Neuronal stem cell (in vitro differentiated cells): ENCODE measurements at regions not wholly inside any gene's neighbourhood (a gene's known extent, or its start where the extent isn't known, plus 50 kb on each side); places are given as distances from the start of the nearest gene placed in this dataset.

ENCODE experiments used
- DNase-seq: peaks from one replicate; pipeline ENCODE4 v3.0.0-alpha.2; 2013; ENCODE audit warnings: low spot score
- H2AFZ ChIP-seq: one replicate; pipeline ENCODE4 v1.6.1; 2013; ENCODE audit warnings: mild to moderate bottlenecking, low read length, inconsistent platforms
- H2AK5ac ChIP-seq: 2 replicates; pipeline ENCODE4 v1.6.1; 2013; ENCODE audit warnings: low read depth, mild to moderate bottlenecking, inconsistent platforms, low read length, moderate library complexity, mixed read lengths
- H2BK120ac ChIP-seq: 2 replicates; pipeline ENCODE4 v1.6.1; 2013; ENCODE audit warnings: low read depth, mild to moderate bottlenecking, inconsistent platforms, low read length, moderate library complexity, mixed read lengths
- H2BK12ac ChIP-seq: one replicate; pipeline ENCODE4 v1.6.1; 2013; ENCODE audit warnings: low read length, inconsistent platforms
- H2BK15ac ChIP-seq: 2 replicates; pipeline ENCODE4 v1.6.1; 2013; ENCODE audit warnings: mild to moderate bottlenecking, low read length, inconsistent platforms, mixed read lengths
- H2BK5ac ChIP-seq: one replicate; pipeline ENCODE4 v1.6.1; 2013; ENCODE audit warnings: inconsistent platforms, mild to moderate bottlenecking, low read length, moderate library complexity
- H3K14ac ChIP-seq: one replicate; pipeline ENCODE4 v1.6.1; 2013; ENCODE audit warnings: low read length, inconsistent platforms
- H3K18ac ChIP-seq: 2 replicates; pipeline ENCODE4 v1.6.1; 2013; ENCODE audit warnings: low read length, inconsistent platforms
- H3K23ac ChIP-seq: 2 replicates; pipeline ENCODE4 v1.6.1; 2013; ENCODE audit warnings: low read depth, mild to moderate bottlenecking, mixed read lengths, low read length, inconsistent platforms; ENCODE audit not compliant: poor library complexity
- H3K27ac ChIP-seq: replicated peaks from 3 replicates; pipeline ENCODE4 v1.5.1; 2013; ENCODE audit warnings: low read length, inconsistent platforms
- H3K27me3 ChIP-seq, 3 experiments: 2 replicates each; pipeline ENCODE4 v1.6.1; 2013; ENCODE audit warnings: low read length in 3 of 3, mild to moderate bottlenecking in 2 of 3, inconsistent platforms in 1 of 3, low read depth in 1 of 3, mixed read lengths in 1 of 3, moderate library complexity in 1 of 3; ENCODE audit not compliant: control insufficient read depth in 3 of 3, insufficient read depth in 3 of 3
- H3K36me3 ChIP-seq, 2 donors: replicated peaks in 1 of 2; 2 replicates each; pipeline ENCODE4 v1.6.1; 2013; ENCODE audit warnings: low read length in 2 of 2; ENCODE audit not compliant: control insufficient read depth in 2 of 2, insufficient read depth in 2 of 2
- H3K4ac ChIP-seq: 2 replicates; pipeline ENCODE4 v1.6.1; 2013; ENCODE audit warnings: inconsistent platforms, mild to moderate bottlenecking, low read length, moderate library complexity
- H3K4me1 ChIP-seq, 2 donors: 1 replicate in 1 of 2; 2 replicates in 1 of 2; pipeline ENCODE4 v1.6.1; 2013; ENCODE audit warnings: low read length in 2 of 2, low read depth in 1 of 2; ENCODE audit not compliant: control insufficient read depth in 2 of 2, insufficient read depth in 1 of 2
- H3K4me2 ChIP-seq: one replicate; pipeline ENCODE4 v1.6.1; 2013; ENCODE audit warnings: mild to moderate bottlenecking, low read length, inconsistent platforms; ENCODE audit not compliant: insufficient read depth, poor library complexity, severe bottlenecking
- H3K4me3 ChIP-seq, 2 donors: 2 replicates each; pipeline ENCODE4 v1.5.1; 2013; ENCODE audit warnings: low read length in 2 of 2, mild to moderate bottlenecking in 2 of 2, inconsistent platforms in 1 of 2, moderate library complexity in 1 of 2
- H3K79me1 ChIP-seq: one replicate; pipeline ENCODE4 v1.6.1; 2013; ENCODE audit warnings: low read depth, mild to moderate bottlenecking, inconsistent platforms, low read length, moderate library complexity
- H3K9ac ChIP-seq: one replicate; pipeline ENCODE4 v1.6.1; 2013; ENCODE audit warnings: mild to moderate bottlenecking, low read depth, low read length, inconsistent platforms; ENCODE audit not compliant: poor library complexity
- H3K9me3 ChIP-seq, 2 donors: replicated peaks in 1 of 2; 2 replicates each; pipeline versions ENCODE3 to v1.6.1; 2013; ENCODE audit warnings: low read length in 2 of 2, mild to moderate bottlenecking in 2 of 2, inconsistent platforms in 1 of 2, low read depth in 1 of 2, mixed read lengths in 1 of 2, moderate library complexity in 1 of 2; ENCODE audit not compliant: control insufficient read depth in 2 of 2, insufficient read depth in 1 of 2
- H4K8ac ChIP-seq: one replicate; pipeline ENCODE4 v1.6.1; 2013; ENCODE audit warnings: low read depth, mild to moderate bottlenecking, inconsistent platforms, low read length, moderate library complexity
- H4K91ac ChIP-seq: one replicate; pipeline ENCODE4 v1.6.1; 2013; ENCODE audit warnings: low read length, low read depth, mild to moderate bottlenecking, inconsistent platforms; ENCODE audit not compliant: poor library complexity
- WGBS, 2 donors: extraction: QIAGEN DNeasy Blood & Tissue Kit; methylation state at CpG; one replicate each; pipeline ENCODE4 v1.1.7; 2013; ENCODE audit warnings: missing lambda C conversion rate in 2 of 2, mixed read lengths in 1 of 2; ENCODE audit not compliant: insufficient read length in 2 of 2, insufficient replicate concordance in 1 of 2; ENCODE audit errors: extremely low coverage in 2 of 2; 5-methylcytosine and 5-hydroxymethylcytosine counted together

- no peak overlapping the region for H2BK15ac ChIP-seq
- H3K4me3 ChIP-seq = no peak overlapping the region
- no peaks in the 10 kb centered on the region for H3K27me3 ChIP-seq
- H3K79me1 ChIP-seq = no peaks in the 10 kb centered on the region
- no peak for DNase-seq
- H4K8ac ChIP-seq = no peak overlapping the region
- H3K36me3 ChIP-seq = no peaks in the 10 kb centered on the region
- no peak overlapping the region for H3K27ac ChIP-seq
- peak overlapping the region; percentile 87 for H3K18ac ChIP-seq
- H2AK5ac ChIP-seq = no peak overlapping the region
- no peak overlapping the region for H3K4ac ChIP-seq
- H3K14ac ChIP-seq = no peak overlapping the region
- no peak overlapping the region for H2BK120ac ChIP-seq
- no peak overlapping the region for H3K4me2 ChIP-seq
- H3K9ac ChIP-seq = peak overlapping the region; percentile 55
- no peak overlapping the region for H2BK12ac ChIP-seq
- H2BK5ac ChIP-seq = no peak overlapping the region
- no peak overlapping the region for H4K91ac ChIP-seq
- no peak overlapping the region for H2AFZ ChIP-seq
- no peaks in the 10 kb centered on the region for H3K9me3 ChIP-seq
- WGBS, 2 donors = no CpG with 5 or more reads among the region's 18 CpGs
- H3K23ac ChIP-seq = no peak overlapping the region
- H3K4me1 ChIP-seq = peaks cover 0 to 5% of the 10 kb centered on the region in 2 donors
Measured at GRCh38 chr3:141429371-141430035, 57.3 kb upstream of the RASA2 start.

- peak overlapping the region in 1 of 2 donors; percentile 50 for H3K4me3 ChIP-seq
- H3K9me3 ChIP-seq = no peaks in the 10 kb centered on the region
- peaks cover 0 to 5% of the 10 kb centered on the region in 2 donors for H3K4me1 ChIP-seq
- H3K9ac ChIP-seq = no peak overlapping the region
- H3K18ac ChIP-seq = no peak overlapping the region
- H3K14ac ChIP-seq = no peak overlapping the region
- no peak for DNase-seq
- no peak overlapping the region for H3K27ac ChIP-seq
- no peak overlapping the region for H3K4ac ChIP-seq
- H3K27me3 ChIP-seq = no peaks in the 10 kb centered on the region
- H4K91ac ChIP-seq = no peak overlapping the region
- no peak overlapping the region for H2BK15ac ChIP-seq
- H2BK5ac ChIP-seq = no peak overlapping the region
- H3K4me2 ChIP-seq = no peak overlapping the region
- no CpG with 5 or more reads among the region's 6 CpGs for WGBS, 2 donors
- H2AFZ ChIP-seq = no peak overlapping the region
- H4K8ac ChIP-seq = no peak overlapping the region
- H2AK5ac ChIP-seq = no peak overlapping the region
- H3K36me3 ChIP-seq = no peaks in the 10 kb centered on the region
- H2BK12ac ChIP-seq = no peak overlapping the region
- no peak overlapping the region for H3K23ac ChIP-seq
- H3K79me1 ChIP-seq = no peaks in the 10 kb centered on the region
- no peak overlapping the region for H2BK120ac ChIP-seq
Measured at GRCh38 chr3:141430316-141430715, 56.5 kb upstream of the RASA2 start.

GRCh38 chr3:141431411-141432378, 55.1 kb upstream of the RASA2 start:
- Histone ChIP-seq H3K4me2 (no peak overlapping the region), H3K9ac (no peak overlapping the region), H3K4me1 (peaks cover 0 to 3% of the 10 kb centered on the region in 2 donors), H2BK120ac (no peak overlapping the region), H2BK12ac (no peak overlapping the region), H2AFZ (no peak overlapping the region), H3K79me1 (no peaks in the 10 kb centered on the region), H3K18ac (no peak overlapping the region), H4K91ac (no peak overlapping the region), H3K27me3 (no peaks in the 10 kb centered on the region), H4K8ac (no peak overlapping the region), H2AK5ac (no peak overlapping the region), H2BK15ac (no peak overlapping the region), H3K4me3 (no peak overlapping the region), H3K27ac (no peak overlapping the region), H2BK5ac (no peak overlapping the region), H3K9me3 (no peaks in the 10 kb centered on the region), H3K23ac (no peak overlapping the region), H3K36me3 (no peaks in the 10 kb centered on the region), H3K14ac (no peak overlapping the region), H3K4ac (no peak overlapping the region)
- WGBS, 2 donors = no CpG with 5 or more reads among the region's 18 CpGs
- no peak for DNase-seq

GRCh38 chr3:141432904-141433303, 53.9 kb upstream of the RASA2 start:
- H3K27ac ChIP-seq = no peak overlapping the region
- no peaks in the 10 kb centered on the region for H3K9me3 ChIP-seq
- no peak overlapping the region for H3K14ac ChIP-seq
- no peak overlapping the region for H4K8ac ChIP-seq
- H3K36me3 ChIP-seq = no peaks in the 10 kb centered on the region
- no peak overlapping the region for H3K4ac ChIP-seq
- H2AFZ ChIP-seq = no peak overlapping the region
- no peak overlapping the region for H3K18ac ChIP-seq
- H4K91ac ChIP-seq = no peak overlapping the region
- no CpG with 5 or more reads among the region's 2 CpGs for WGBS, 2 donors
- no peak overlapping the region for H2BK15ac ChIP-seq
- H3K4me1 ChIP-seq = no peaks in the 10 kb centered on the region
- H3K4me3 ChIP-seq = no peak overlapping the region
- H3K9ac ChIP-seq = no peak overlapping the region
- no peak overlapping the region for H2BK12ac ChIP-seq
- no peak overlapping the region for H3K4me2 ChIP-seq
- no peak overlapping the region for H2BK120ac ChIP-seq
- no peaks in the 10 kb centered on the region for H3K27me3 ChIP-seq
- H2BK5ac ChIP-seq = no peak overlapping the region
- H3K23ac ChIP-seq = no peak overlapping the region
- DNase-seq = no peak
- H3K79me1 ChIP-seq = no peaks in the 10 kb centered on the region
- H2AK5ac ChIP-seq = no peak overlapping the region
